IMR-90 (cell line): ENCODE measurements at regions not wholly inside any gene's neighbourhood (a gene's known extent, or its start where the extent isn't known, plus 50 kb on each side); places are given as distances from the start of the nearest gene placed in this dataset.
A peak's percentile ranks its signal among the peaks of the same experiment; 100 is the strongest.

Source experiments
- ATAC-seq: fragments of 200-7000 bp; cut with Tn5 transposase; 2 replicates; pipeline ENCODE4 v1.9.1; 2020; ENCODE audit warnings: low read depth, mild to moderate bottlenecking, moderate library complexity
- BruUV-seq: library from RNA; stranded (reverse); fragments of 400-500 nt; replicated peaks from 2 replicates; lab custom pipeline; 2021; lab: Mats Ljungman, UMichigan
- CTCF ChIA-PET: fragments of 300-600 bp; formaldehyde crosslinking; extraction: SDS; loops from one replicate; lab custom pipeline; 2021; ENCODE audit warnings: antibody characterized with exemption; lab: Yijun Ruan, JAX
- POLR2A ChIA-PET: fragments of 300-600 bp; sonication (Branson Sonifier 250); formaldehyde crosslinking; loops from one replicate; lab custom pipeline; 2022; ENCODE audit warnings: antibody characterized with exemption; ENCODE audit not compliant: unreplicated experiment; lab: Charles Lee
- DNase-seq: peaks from one replicate; pipeline ENCODE4 v3.0.0; 2013
- H2AFZ ChIP-seq: replicated peaks from 2 replicates; pipeline ENCODE3; 2013; ENCODE audit warnings: low read length, mild to moderate bottlenecking; ENCODE audit not compliant: poor library complexity
- H2AK5ac ChIP-seq: 2 replicates; pipeline ENCODE4 v1.6.1; 2013; ENCODE audit warnings: low read depth, low read length, inconsistent platforms
- H2AK9ac ChIP-seq: replicated peaks from 2 replicates; pipeline ENCODE3; 2013; ENCODE audit warnings: mild to moderate bottlenecking, low read depth, low read length, moderate library complexity; ENCODE audit not compliant: poor library complexity
- H2BK120ac ChIP-seq: 2 replicates; pipeline ENCODE4 v1.6.1; 2013; ENCODE audit warnings: low read depth, low read length, inconsistent platforms
- H2BK15ac ChIP-seq: 3 replicates; pipeline ENCODE4 v1.6.1; 2013; ENCODE audit warnings: low read depth, low read length, inconsistent platforms
- H2BK20ac ChIP-seq: 2 replicates; pipeline ENCODE4 v1.6.1; 2013; ENCODE audit warnings: low read depth, mild to moderate bottlenecking, inconsistent platforms, low read length, moderate library complexity
- H2BK5ac ChIP-seq: 2 replicates; pipeline ENCODE4 v1.6.1; 2013; ENCODE audit warnings: mild to moderate bottlenecking, low read depth, low read length, inconsistent platforms; ENCODE audit not compliant: poor library complexity, severe bottlenecking
- H3K14ac ChIP-seq: replicated peaks from 2 replicates; pipeline ENCODE4 v1.6.1; 2013; ENCODE audit warnings: low read depth, low read length, inconsistent platforms
- H3K18ac ChIP-seq: 2 replicates; pipeline ENCODE4 v1.6.1; 2013; ENCODE audit warnings: low read depth, low read length, control low read depth
- H3K23ac ChIP-seq: 2 replicates; pipeline ENCODE4 v1.6.1; 2013; ENCODE audit warnings: low read depth, low read length, inconsistent platforms
- H3K27ac ChIP-seq: 2 replicates; pipeline ENCODE4 v1.5.1; 2013; ENCODE audit warnings: mild to moderate bottlenecking, control low read depth, low read length; ENCODE audit not compliant: insufficient read depth
- H3K27me3 ChIP-seq: 2 replicates; pipeline ENCODE4 v1.6.1; 2013; ENCODE audit warnings: low read length; ENCODE audit not compliant: control insufficient read depth, insufficient read depth
- H3K36me3 ChIP-seq: 2 replicates; pipeline ENCODE4 v1.6.1; 2013; ENCODE audit warnings: low read length, mixed read lengths; ENCODE audit not compliant: control insufficient read depth, insufficient read depth
- H3K4ac ChIP-seq: 2 replicates; pipeline ENCODE4 v1.6.1; 2013; ENCODE audit warnings: low read depth, low read length, inconsistent platforms
- H3K4me1 ChIP-seq: 2 replicates; pipeline ENCODE4 v1.6.1; 2013; ENCODE audit warnings: low read length, mixed read lengths; ENCODE audit not compliant: control insufficient read depth, insufficient read depth
- H3K4me2 ChIP-seq: 2 replicates; pipeline ENCODE4 v1.6.1; 2013; ENCODE audit warnings: low read depth, mild to moderate bottlenecking, control low read depth, low read length, moderate library complexity
- H3K4me3 ChIP-seq: 2 replicates; pipeline ENCODE4 v1.5.1; 2013; ENCODE audit warnings: low read depth, mild to moderate bottlenecking, control low read depth, low read length, moderate library complexity; ENCODE audit not compliant: insufficient read depth
- H3K56ac ChIP-seq: 2 replicates; pipeline ENCODE4 v1.6.1; 2013; ENCODE audit warnings: low read length, inconsistent platforms; ENCODE audit not compliant: insufficient read depth; ENCODE audit errors: extremely low read depth
- H3K79me1 ChIP-seq, 2 experiments: 2 replicates each; pipeline ENCODE4 v1.6.1; 2013; ENCODE audit warnings: low read length in 2 of 2, inconsistent platforms in 1 of 2, low read depth in 1 of 2
- H3K9ac ChIP-seq: 2 replicates; pipeline ENCODE4 v1.6.1; 2013; ENCODE audit warnings: low read depth, low read length, control low read depth
- H3K9me1 ChIP-seq: 2 replicates; pipeline ENCODE4 v1.6.1; 2013; ENCODE audit warnings: low read length, inconsistent platforms; ENCODE audit not compliant: insufficient read depth
- H3K9me3 ChIP-seq: 2 replicates; pipeline ENCODE4 v1.6.1; 2013; ENCODE audit warnings: low read length; ENCODE audit not compliant: control insufficient read depth, insufficient read depth
- H4K20me1 ChIP-seq: 2 replicates; pipeline ENCODE4 v1.6.1; 2013; ENCODE audit warnings: low read length, inconsistent platforms; ENCODE audit not compliant: insufficient read depth
- H4K5ac ChIP-seq: 2 replicates; pipeline ENCODE4 v1.6.1; 2013; ENCODE audit warnings: mild to moderate bottlenecking, low read depth, low read length, control low read depth
- H4K8ac ChIP-seq, 2 experiments: 2 replicates each; pipeline ENCODE4 v1.6.1; 2013; ENCODE audit warnings: low read depth in 2 of 2, low read length in 2 of 2, control low read depth in 1 of 2, inconsistent platforms in 1 of 2
- H4K91ac ChIP-seq: 2 replicates; pipeline ENCODE4 v1.6.1; 2013; ENCODE audit warnings: low read depth, low read length, inconsistent platforms; ENCODE audit not compliant: insufficient read depth
- BHLHE40 ChIP-seq: fragments of 150-350 bp; IDR thresholded peaks from 2 replicates; pipeline ENCODE4 v1.6.1; 2016; ENCODE audit warnings: mild to moderate bottlenecking, low read depth, low read length
- CHD1 ChIP-seq: IDR thresholded peaks from 2 replicates; pipeline ENCODE4 v1.6.1; 2012; ENCODE audit warnings: low read depth, low read length, improper control_type of control experiment
- CTCF ChIP-seq: conservative IDR thresholded peaks from 2 replicates; pipeline ENCODE4 v1.5.1; 2012; ENCODE audit warnings: mild to moderate bottlenecking, low read depth, low read length, improper control_type of control experiment
- NFE2L2 ChIP-seq: fragments of 150-350 bp; IDR thresholded peaks from 2 replicates; pipeline ENCODE4 v1.6.1; 2016; ENCODE audit warnings: low read depth, mild to moderate bottlenecking, low read length
- POLR2A ChIP-seq: IDR thresholded peaks from 2 replicates; pipeline ENCODE4 v1.6.1; 2012; ENCODE audit warnings: mild to moderate bottlenecking, low read depth, low read length
- WGBS, 2 experiments: methylation state at CpG; one replicate each; pipeline versions ENCODE4 v1.1.5 to v1.1.7; 2013; ENCODE audit warnings: missing lambda C conversion rate in 2 of 2; ENCODE audit not compliant: insufficient read length in 1 of 2; ENCODE audit errors: extremely low coverage in 2 of 2; 5-methylcytosine and 5-hydroxymethylcytosine counted together
- dilution Hi-C: fragments of 300-500 bp; cut with HindIII; formaldehyde crosslinking; loops from one replicate; pipeline ENCODE4 v1.14.3; 2018; ENCODE audit warnings: low sequenced_read_pairs; ENCODE audit not compliant: unreplicated experiment
- in situ Hi-C: fragments of 300-500 bp; cut with MboI; formaldehyde crosslinking; loops from 3 replicates; pipeline ENCODE4 v1.14.3; 2019; ENCODE audit warnings: low sequenced_read_pairs, inconsistent platforms, mixed read lengths
- intact Hi-C: fragments of 100-400 bp; cut with micrococcal nuclease; formaldehyde crosslinking; loops from 2 replicates; pipeline ENCODE4 v1.10.0; 2022
- TF ChIP-seq, protein P1 (sequence below): fragments of 150-350 bp; IDR thresholded peaks from 2 replicates; pipeline ENCODE4 v1.6.1; 2016; ENCODE audit warnings: low read depth, mild to moderate bottlenecking, low read length, moderate library complexity, borderline replicate concordance

GRCh38 chr7:124460056-124460450, 305.5 kb downstream of the GPR37 start:
- 0 out of 2 replicates have a peak overlapping the region, but pooled peaks have one; percentile 68 for H2AK5ac ChIP-seq
- dilution Hi-C loops: no loop called here
- H2BK20ac ChIP-seq: peak overlapping the region; percentile 95
- ATAC-seq (no peak), DNase-seq (peak; percentile 6)
- peak overlapping the region; percentile 19; the same call in 1 of the 2 replicates for H3K9ac ChIP-seq
- 80% methylated on average over 1 of the region's 1 CpG; no CpG with 5 or more reads in 1 of the 2 experiments for WGBS, 2 experiments
- H4K20me1 ChIP-seq: no peaks in the 10 kb centered on the region
- H3K27me3 ChIP-seq: no peaks in the 10 kb centered on the region
- CTCF ChIA-PET: no interaction called here
- POLR2A ChIA-PET: no interaction called here
- peaks cover 13% of the 10 kb centered on the region for H3K4me1 ChIP-seq
- peak overlapping the region; percentile 86; the same call in 1 of the 2 replicates for H3K27ac ChIP-seq
- H2BK15ac ChIP-seq: peak overlapping the region; percentile 83; the same call in 2 of the 3 replicates
- peaks cover 3% of the 10 kb centered on the region; the same call in 1 of the 2 replicates for H3K9me1 ChIP-seq
- H2AFZ ChIP-seq: no peak overlapping the region
- H4K5ac ChIP-seq: peak overlapping the region; percentile 96
- peak overlapping the region; percentile 94 for H3K14ac ChIP-seq
- H2BK120ac ChIP-seq: peak overlapping the region; percentile 98
- peak overlapping the region; percentile 40; the same call in 1 of the 2 replicates for H3K4me2 ChIP-seq
- H3K18ac ChIP-seq: peak overlapping the region; percentile 99
- peak overlapping the region; percentile 94 for H3K56ac ChIP-seq
- intact Hi-C loops: no loop called here
- peak overlapping the region; percentile 91 for H4K91ac ChIP-seq
- H3K4ac ChIP-seq: peak overlapping the region; percentile 91; the same call in 1 of the 2 replicates
- no peaks in the 10 kb centered on the region for H3K36me3 ChIP-seq
- peak overlapping the region; percentile 80 to 89 for H4K8ac ChIP-seq
- H3K9me3 ChIP-seq: no peaks in the 10 kb centered on the region
- H3K79me1 ChIP-seq: no peaks in the 10 kb centered on the region; a peak in 1 of 4 replicates
- no TSS peak for BruUV-seq
- peak overlapping the region; percentile 77 for H3K23ac ChIP-seq
- TF ChIP-seq CHD1 (no peak), POLR2A (no peak), BHLHE40 (no peak), CTCF (no peak), NFE2L2 (no peak)
- TF ChIP-seq, protein P1, sequence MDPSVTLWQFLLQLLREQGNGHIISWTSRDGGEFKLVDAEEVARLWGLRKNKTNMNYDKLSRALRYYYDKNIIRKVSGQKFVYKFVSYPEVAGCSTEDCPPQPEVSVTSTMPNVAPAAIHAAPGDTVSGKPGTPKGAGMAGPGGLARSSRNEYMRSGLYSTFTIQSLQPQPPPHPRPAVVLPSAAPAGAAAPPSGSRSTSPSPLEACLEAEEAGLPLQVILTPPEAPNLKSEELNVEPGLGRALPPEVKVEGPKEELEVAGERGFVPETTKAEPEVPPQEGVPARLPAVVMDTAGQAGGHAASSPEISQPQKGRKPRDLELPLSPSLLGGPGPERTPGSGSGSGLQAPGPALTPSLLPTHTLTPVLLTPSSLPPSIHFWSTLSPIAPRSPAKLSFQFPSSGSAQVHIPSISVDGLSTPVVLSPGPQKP: no peak
- no peak overlapping the region for H2AK9ac ChIP-seq
- in situ Hi-C loops: no loop called here
- H3K4me3 ChIP-seq: no peak overlapping the region
- H2BK5ac ChIP-seq: peak overlapping the region; percentile 79
